IMR-90 (cell line): ENCODE measurements at regions not wholly inside any gene's neighbourhood (a gene's known extent, or its start where the extent isn't known, plus 50 kb on each side); places are given as distances from the start of the nearest gene placed in this dataset.
"Not testable (repeated sequence)": the region's sequence is repeated elsewhere in the genome, so short reads cannot be mapped to it uniquely, and the experiment has no call there.

ENCODE experiments used
- ATAC-seq: fragments of 200-7000 bp; cut with Tn5 transposase; 2 replicates; pipeline ENCODE4 v1.9.1; 2020; ENCODE audit warnings: low read depth, mild to moderate bottlenecking, moderate library complexity
- BruUV-seq: library from RNA; stranded (reverse); fragments of 400-500 nt; replicated peaks from 2 replicates; lab custom pipeline; 2021; lab: Mats Ljungman, UMichigan
- CTCF ChIA-PET: fragments of 300-600 bp; formaldehyde crosslinking; extraction: SDS; loops from one replicate; lab custom pipeline; 2021; ENCODE audit warnings: antibody characterized with exemption; lab: Yijun Ruan, JAX
- POLR2A ChIA-PET: fragments of 300-600 bp; sonication (Branson Sonifier 250); formaldehyde crosslinking; loops from one replicate; lab custom pipeline; 2022; ENCODE audit warnings: antibody characterized with exemption; ENCODE audit not compliant: unreplicated experiment; lab: Charles Lee
- DNase-seq: peaks from one replicate; pipeline ENCODE4 v3.0.0; 2013
- H2AFZ ChIP-seq: replicated peaks from 2 replicates; pipeline ENCODE3; 2013; ENCODE audit warnings: low read length, mild to moderate bottlenecking; ENCODE audit not compliant: poor library complexity
- H2AK5ac ChIP-seq: 2 replicates; pipeline ENCODE4 v1.6.1; 2013; ENCODE audit warnings: low read depth, low read length, inconsistent platforms
- H2AK9ac ChIP-seq: replicated peaks from 2 replicates; pipeline ENCODE3; 2013; ENCODE audit warnings: mild to moderate bottlenecking, low read depth, low read length, moderate library complexity; ENCODE audit not compliant: poor library complexity
- H2BK120ac ChIP-seq: 2 replicates; pipeline ENCODE4 v1.6.1; 2013; ENCODE audit warnings: low read depth, low read length, inconsistent platforms
- H2BK15ac ChIP-seq: 3 replicates; pipeline ENCODE4 v1.6.1; 2013; ENCODE audit warnings: low read depth, low read length, inconsistent platforms
- H2BK20ac ChIP-seq: 2 replicates; pipeline ENCODE4 v1.6.1; 2013; ENCODE audit warnings: low read depth, mild to moderate bottlenecking, inconsistent platforms, low read length, moderate library complexity
- H2BK5ac ChIP-seq: 2 replicates; pipeline ENCODE4 v1.6.1; 2013; ENCODE audit warnings: mild to moderate bottlenecking, low read depth, low read length, inconsistent platforms; ENCODE audit not compliant: poor library complexity, severe bottlenecking
- H3K14ac ChIP-seq: replicated peaks from 2 replicates; pipeline ENCODE4 v1.6.1; 2013; ENCODE audit warnings: low read depth, low read length, inconsistent platforms
- H3K18ac ChIP-seq: 2 replicates; pipeline ENCODE4 v1.6.1; 2013; ENCODE audit warnings: low read depth, low read length, control low read depth
- H3K23ac ChIP-seq: 2 replicates; pipeline ENCODE4 v1.6.1; 2013; ENCODE audit warnings: low read depth, low read length, inconsistent platforms
- H3K27ac ChIP-seq: 2 replicates; pipeline ENCODE4 v1.5.1; 2013; ENCODE audit warnings: mild to moderate bottlenecking, control low read depth, low read length; ENCODE audit not compliant: insufficient read depth
- H3K27me3 ChIP-seq: 2 replicates; pipeline ENCODE4 v1.6.1; 2013; ENCODE audit warnings: low read length; ENCODE audit not compliant: control insufficient read depth, insufficient read depth
- H3K36me3 ChIP-seq: 2 replicates; pipeline ENCODE4 v1.6.1; 2013; ENCODE audit warnings: low read length, mixed read lengths; ENCODE audit not compliant: control insufficient read depth, insufficient read depth
- H3K4ac ChIP-seq: 2 replicates; pipeline ENCODE4 v1.6.1; 2013; ENCODE audit warnings: low read depth, low read length, inconsistent platforms
- H3K4me1 ChIP-seq: 2 replicates; pipeline ENCODE4 v1.6.1; 2013; ENCODE audit warnings: low read length, mixed read lengths; ENCODE audit not compliant: control insufficient read depth, insufficient read depth
- H3K4me2 ChIP-seq: 2 replicates; pipeline ENCODE4 v1.6.1; 2013; ENCODE audit warnings: low read depth, mild to moderate bottlenecking, control low read depth, low read length, moderate library complexity
- H3K4me3 ChIP-seq: 2 replicates; pipeline ENCODE4 v1.5.1; 2013; ENCODE audit warnings: low read depth, mild to moderate bottlenecking, control low read depth, low read length, moderate library complexity; ENCODE audit not compliant: insufficient read depth
- H3K56ac ChIP-seq: 2 replicates; pipeline ENCODE4 v1.6.1; 2013; ENCODE audit warnings: low read length, inconsistent platforms; ENCODE audit not compliant: insufficient read depth; ENCODE audit errors: extremely low read depth
- H3K79me1 ChIP-seq, 2 experiments: 2 replicates each; pipeline ENCODE4 v1.6.1; 2013; ENCODE audit warnings: low read length in 2 of 2, inconsistent platforms in 1 of 2, low read depth in 1 of 2
- H3K9ac ChIP-seq: 2 replicates; pipeline ENCODE4 v1.6.1; 2013; ENCODE audit warnings: low read depth, low read length, control low read depth
- H3K9me1 ChIP-seq: 2 replicates; pipeline ENCODE4 v1.6.1; 2013; ENCODE audit warnings: low read length, inconsistent platforms; ENCODE audit not compliant: insufficient read depth
- H3K9me3 ChIP-seq: 2 replicates; pipeline ENCODE4 v1.6.1; 2013; ENCODE audit warnings: low read length; ENCODE audit not compliant: control insufficient read depth, insufficient read depth
- H4K20me1 ChIP-seq: 2 replicates; pipeline ENCODE4 v1.6.1; 2013; ENCODE audit warnings: low read length, inconsistent platforms; ENCODE audit not compliant: insufficient read depth
- H4K5ac ChIP-seq: 2 replicates; pipeline ENCODE4 v1.6.1; 2013; ENCODE audit warnings: mild to moderate bottlenecking, low read depth, low read length, control low read depth
- H4K8ac ChIP-seq, 2 experiments: 2 replicates each; pipeline ENCODE4 v1.6.1; 2013; ENCODE audit warnings: low read depth in 2 of 2, low read length in 2 of 2, control low read depth in 1 of 2, inconsistent platforms in 1 of 2
- H4K91ac ChIP-seq: 2 replicates; pipeline ENCODE4 v1.6.1; 2013; ENCODE audit warnings: low read depth, low read length, inconsistent platforms; ENCODE audit not compliant: insufficient read depth
- WGBS, 2 experiments: methylation state at CpG; one replicate each; pipeline versions ENCODE4 v1.1.5 to v1.1.7; 2013; ENCODE audit warnings: missing lambda C conversion rate in 2 of 2; ENCODE audit not compliant: insufficient read length in 1 of 2; ENCODE audit errors: extremely low coverage in 2 of 2; 5-methylcytosine and 5-hydroxymethylcytosine counted together
- dilution Hi-C: fragments of 300-500 bp; cut with HindIII; formaldehyde crosslinking; loops from one replicate; pipeline ENCODE4 v1.14.3; 2018; ENCODE audit warnings: low sequenced_read_pairs; ENCODE audit not compliant: unreplicated experiment
- in situ Hi-C: fragments of 300-500 bp; cut with MboI; formaldehyde crosslinking; loops from 3 replicates; pipeline ENCODE4 v1.14.3; 2019; ENCODE audit warnings: low sequenced_read_pairs, inconsistent platforms, mixed read lengths
- intact Hi-C: fragments of 100-400 bp; cut with micrococcal nuclease; formaldehyde crosslinking; loops from 2 replicates; pipeline ENCODE4 v1.10.0; 2022

DNA sequence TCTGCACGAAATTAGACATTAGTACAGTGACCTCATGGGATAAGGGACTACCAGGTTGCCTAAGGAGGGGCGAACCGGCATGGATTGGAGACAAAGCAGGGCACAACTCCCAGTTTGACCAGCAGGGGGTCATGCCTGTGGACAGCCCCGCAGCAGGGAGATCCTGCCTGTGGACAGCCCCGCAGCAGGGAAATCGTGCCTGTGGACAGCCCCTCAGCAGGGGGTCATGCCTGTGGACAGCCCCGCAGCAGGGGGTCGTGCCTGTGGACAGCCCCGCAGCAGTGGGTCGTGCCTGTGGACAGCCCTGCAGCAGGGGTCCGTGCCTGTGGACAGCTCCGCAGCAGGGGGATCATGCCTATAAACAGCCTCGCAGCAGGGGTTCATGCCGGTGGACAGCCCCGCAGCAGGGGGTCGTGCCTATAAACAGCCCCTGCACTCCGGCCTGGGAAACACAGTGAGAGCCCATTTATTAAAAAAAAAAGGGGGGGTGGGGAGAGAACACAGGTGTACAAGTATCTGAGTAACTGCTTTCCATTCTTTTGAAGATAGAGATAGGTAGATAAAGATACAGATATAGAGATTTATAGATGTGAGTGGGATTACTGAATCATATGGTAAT lies 176.5 kb downstream of the FOXD4L6 start:
- H2AK5ac ChIP-seq, H2AFZ ChIP-seq, POLR2A ChIA-PET, H3K79me1 ChIP-seq, H3K9ac ChIP-seq, DNase-seq, H3K9me3 ChIP-seq, H3K36me3 ChIP-seq, BruUV-seq, H3K14ac ChIP-seq, in situ Hi-C loops, H2AK9ac ChIP-seq, H3K4ac ChIP-seq, H4K91ac ChIP-seq, H3K4me3 ChIP-seq, H3K27me3 ChIP-seq, dilution Hi-C loops, ATAC-seq, H2BK5ac ChIP-seq, H3K4me2 ChIP-seq, H4K20me1 ChIP-seq, H3K18ac ChIP-seq, H4K5ac ChIP-seq, H2BK120ac ChIP-seq, H3K27ac ChIP-seq, CTCF ChIA-PET, H3K4me1 ChIP-seq, H2BK15ac ChIP-seq, H4K8ac ChIP-seq, H2BK20ac ChIP-seq, intact Hi-C loops, H3K9me1 ChIP-seq, H3K56ac ChIP-seq, H3K23ac ChIP-seq: not testable (repeated sequence)
- WGBS, 2 experiments: 73% methylated on average over 14 of the region's 17 CpGs; no CpG with 5 or more reads in 1 of the 2 experiments

DNA sequence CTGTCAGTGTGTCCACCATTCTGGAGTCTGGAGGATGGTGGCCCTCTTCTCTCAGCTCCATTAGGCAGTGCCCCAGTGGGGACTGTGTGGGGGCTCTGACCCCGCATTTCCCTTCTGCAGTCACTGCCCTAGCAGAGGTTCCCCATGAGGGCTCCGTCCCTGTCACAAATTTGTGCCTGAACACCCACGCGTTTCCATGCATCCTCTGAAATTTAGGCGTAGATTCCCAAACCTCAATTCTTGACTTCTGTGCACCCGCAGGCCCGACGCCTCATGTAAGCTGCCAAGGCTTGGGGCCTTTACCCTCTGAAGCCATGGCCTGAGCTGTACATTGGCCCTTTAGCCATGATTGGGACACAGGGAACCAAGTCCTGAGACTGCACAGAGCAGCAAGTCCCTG lies 182.3 kb downstream of the FOXD4L6 start:
- H2AK9ac ChIP-seq, H3K56ac ChIP-seq, POLR2A ChIA-PET, H2BK20ac ChIP-seq, H3K4me3 ChIP-seq, H2BK120ac ChIP-seq, H4K8ac ChIP-seq, H3K4me2 ChIP-seq, H3K27me3 ChIP-seq, H3K18ac ChIP-seq, H3K27ac ChIP-seq, CTCF ChIA-PET, H3K79me1 ChIP-seq, H3K23ac ChIP-seq, H2AFZ ChIP-seq, intact Hi-C loops, H2BK15ac ChIP-seq, in situ Hi-C loops, H2AK5ac ChIP-seq, H3K4me1 ChIP-seq, H3K14ac ChIP-seq, H4K20me1 ChIP-seq, ATAC-seq, H3K4ac ChIP-seq, H3K9ac ChIP-seq, DNase-seq, H3K9me3 ChIP-seq, H3K36me3 ChIP-seq, BruUV-seq, H3K9me1 ChIP-seq, H4K5ac ChIP-seq, H4K91ac ChIP-seq, dilution Hi-C loops, H2BK5ac ChIP-seq: not testable (repeated sequence)
- 80% methylated on average over 8 of the region's 8 CpGs; no CpG with 5 or more reads in 1 of the 2 experiments for WGBS, 2 experiments
